WTC11 (cell line): ENCODE measurements at regions not wholly inside any gene's neighbourhood (a gene's known extent, or its start where the extent isn't known, plus 50 kb on each side); places are given as distances from the start of the nearest gene placed in this dataset.

ENCODE experiments used
- CTCF ChIP-seq: fragments of 200-600 bp; IDR thresholded peaks from 2 replicates; pipeline ENCODE4 v1.8.0; 2022; ENCODE audit warnings: antibody characterized with exemption
- E2F4 ChIP-seq: sonication (generic); formaldehyde crosslinking; IDR thresholded peaks from 2 replicates; pipeline ENCODE4 v1.8.1; 2022; ENCODE audit warnings: low read depth, mild to moderate bottlenecking, moderate library complexity, missing genetic modification reagents, borderline replicate concordance
- ELF4 ChIP-seq: sonication (generic); formaldehyde crosslinking; IDR thresholded peaks from 2 replicates; pipeline ENCODE4 v1.8.1; 2022; ENCODE audit warnings: low read depth, mild to moderate bottlenecking, moderate library complexity, missing genetic modification reagents
- JUN ChIP-seq: sonication (generic); formaldehyde crosslinking; IDR thresholded peaks from 2 replicates; pipeline ENCODE4 v1.8.0; 2023; ENCODE audit warnings: mild to moderate bottlenecking, missing genetic modification reagents
- MLX ChIP-seq: sonication (generic); formaldehyde crosslinking; IDR thresholded peaks from 2 replicates; pipeline ENCODE4 v1.8.1; 2023; ENCODE audit warnings: mild to moderate bottlenecking, missing genetic modification reagents, moderate library complexity
- TP53 ChIP-seq: sonication (generic); formaldehyde crosslinking; IDR thresholded peaks from 2 replicates; pipeline ENCODE4 v1.8.1; 2023; ENCODE audit warnings: mild to moderate bottlenecking, missing genetic modification reagents
- ZNF425 ChIP-seq: fragments of 250-450 bp; sonication (Bioruptor Pico); conservative IDR thresholded peaks from 2 replicates; pipeline ENCODE4 v1.9.0; 2021; ENCODE audit warnings: mild to moderate bottlenecking

GRCh38 chr20:3354247-3354646 lies 53.2 kb downstream of the DNAAF9 start:
- TF ChIP-seq CTCF (no peak), ELF4 (no peak), MLX (CRISPR knock-in tag) (no peak), E2F4 (CRISPR knock-in tag) (no peak), TP53 (CRISPR knock-in tag) (no peak), JUN (CRISPR knock-in tag) (no peak), ZNF425 (CRISPR knock-in tag) (no peak)
